ENCODE measurements at regions not wholly inside any gene's neighbourhood (a gene's known extent, or its start where the extent isn't known, plus 50 kb on each side); places are given as distances from the start of the nearest gene placed in this dataset.

GRCh38 chr3:177279118-177279815, 82.0 kb upstream of the TBL1XR1 start:
- Histone ChIP-seq H3K4me3 (ENCODE audit: low read length) (no peak overlapping the region), H3K79me2 (ENCODE audit: control insufficient read depth, low read length) (no peaks in the 10 kb centered on the region), H3K9me2 (replicated peaks; ENCODE audit: control insufficient read depth, low read length) (no peaks in the 10 kb centered on the region), H3K9me3 (ENCODE audit: control insufficient read depth, insufficient read depth, low read length) (peaks cover 3% of the 10 kb centered on the region; the same call in 1 of the 2 replicates), H3K27me3 (ENCODE audit: control insufficient read depth, low read length) (no peaks in the 10 kb centered on the region), H3K36me3 (ENCODE audit: control insufficient read depth, low read length) (no peaks in the 10 kb centered on the region), H3F3A (ENCODE audit: control insufficient read depth, insufficient read depth) (peaks cover 10% of the 10 kb centered on the region; the same call in 1 of the 2 replicates), H3K27ac (ENCODE audit: low read depth, low read length) (no peak overlapping the region), H3K4me1 (ENCODE audit: control insufficient read depth, low read length) (peaks cover 46% of the 10 kb centered on the region), H3K4me2 (ENCODE audit: low read length) (no peak overlapping the region), H4K20me1 (ENCODE audit: control insufficient read depth, insufficient read depth, low read depth, low read length) (no peaks in the 10 kb centered on the region)
- no peak for TF ChIP-seq EZH2phosphoT487 (IDR thresholded peaks at IDR 0.05; ENCODE audit: borderline replicate concordance, low read length)
- TF ChIP-seq CTCF (IDR thresholded peaks at IDR 0.05; ENCODE audit: low read depth, low read length, poor library complexity, severe bottlenecking), result no peak

GRCh38 chr3:177281292-177282118, 84.2 kb upstream of the TBL1XR1 start:
- Histone ChIP-seq H3K4me2 (ENCODE audit: low read length) (peak overlapping the region; percentile 60), H3K4me3 (ENCODE audit: low read length) (peak overlapping the region; percentile 36), H4K20me1 (ENCODE audit: control insufficient read depth, insufficient read depth, low read depth, low read length) (no peaks in the 10 kb centered on the region), H3K9me3 (ENCODE audit: control insufficient read depth, insufficient read depth, low read length) (peaks cover 3% of the 10 kb centered on the region; the same call in 1 of the 2 replicates), H3K36me3 (ENCODE audit: control insufficient read depth, low read length) (no peaks in the 10 kb centered on the region), H3K9me2 (replicated peaks; ENCODE audit: control insufficient read depth, low read length) (no peaks in the 10 kb centered on the region), H3F3A (ENCODE audit: control insufficient read depth, insufficient read depth) (peaks cover 4% of the 10 kb centered on the region; the same call in 1 of the 2 replicates), H3K27ac (ENCODE audit: low read depth, low read length) (peak overlapping the region; percentile 34), H3K79me2 (ENCODE audit: control insufficient read depth, low read length) (no peaks in the 10 kb centered on the region), H3K27me3 (ENCODE audit: control insufficient read depth, low read length) (no peaks in the 10 kb centered on the region), H3K4me1 (ENCODE audit: control insufficient read depth, low read length) (peaks cover 47% of the 10 kb centered on the region)
- TF ChIP-seq EZH2phosphoT487 (IDR thresholded peaks at IDR 0.05; ENCODE audit: borderline replicate concordance, low read length) (no peak), CTCF (IDR thresholded peaks at IDR 0.05; ENCODE audit: low read depth, low read length, poor library complexity, severe bottlenecking) (no peak)

GRCh38 chr3:177282119-177282655, 84.9 kb upstream of the TBL1XR1 start:
- TF ChIP-seq EZH2phosphoT487 (IDR thresholded peaks at IDR 0.05; ENCODE audit: borderline replicate concordance, low read length) (no peak), CTCF (IDR thresholded peaks at IDR 0.05; ENCODE audit: low read depth, low read length, poor library complexity, severe bottlenecking) (no peak)
- H3K27me3 ChIP-seq (ENCODE audit: control insufficient read depth, low read length), result no peaks in the 10 kb centered on the region
- no peaks in the 10 kb centered on the region for H4K20me1 ChIP-seq (ENCODE audit: control insufficient read depth, insufficient read depth, low read depth, low read length)
- H3F3A ChIP-seq (ENCODE audit: control insufficient read depth, insufficient read depth), result peaks cover 4% of the 10 kb centered on the region; the same call in 1 of the 2 replicates
- no peaks in the 10 kb centered on the region for H3K36me3 ChIP-seq (ENCODE audit: control insufficient read depth, low read length)
- H3K9me2 ChIP-seq (replicated peaks; ENCODE audit: control insufficient read depth, low read length), result no peaks in the 10 kb centered on the region
- H3K79me2 ChIP-seq (ENCODE audit: control insufficient read depth, low read length), result no peaks in the 10 kb centered on the region
- peaks cover 3% of the 10 kb centered on the region; the same call in 1 of the 2 replicates for H3K9me3 ChIP-seq (ENCODE audit: control insufficient read depth, insufficient read depth, low read length)
- H3K4me3 ChIP-seq (ENCODE audit: low read length), result peak overlapping the region; percentile 36
- H3K4me2 ChIP-seq (ENCODE audit: low read length), result peak overlapping the region; percentile 60
- H3K27ac ChIP-seq (ENCODE audit: low read depth, low read length), result peak overlapping the region; percentile 34
- H3K4me1 ChIP-seq (ENCODE audit: control insufficient read depth, low read length), result peaks cover 42% of the 10 kb centered on the region
